ENCODE measurements at regions not wholly inside any gene's neighbourhood (a gene's known extent, or its start where the extent isn't known, plus 50 kb on each side); places are given as distances from the start of the nearest gene placed in this dataset.

DNA sequence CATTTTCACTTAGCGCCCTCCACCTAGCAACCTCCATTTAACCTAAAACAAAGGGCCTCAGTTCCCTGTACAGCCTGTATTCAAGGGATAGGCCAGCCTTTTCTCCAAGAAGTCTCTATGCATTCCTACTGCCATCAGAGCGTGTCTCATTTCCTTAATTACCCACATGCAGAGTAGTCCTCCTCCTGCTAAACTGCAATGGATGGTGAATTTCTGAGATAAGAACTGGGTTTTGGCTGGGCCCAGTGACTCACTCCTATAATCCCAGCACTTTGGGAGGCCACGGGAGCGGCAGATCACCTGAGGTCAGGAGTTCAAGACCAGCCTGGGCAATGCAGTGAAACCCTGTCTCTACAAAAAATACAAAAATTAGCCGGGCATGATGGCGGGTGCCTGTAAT, 71.1 kb upstream of the GPR158 start:
- Histone ChIP-seq H4K20me1 (ENCODE audit: insufficient read depth, low read length) (no peaks in the 10 kb centered on the region), H3K27me3 (ENCODE audit: insufficient read depth, low read length) (peaks cover 4% of the 10 kb centered on the region), H3K9me3 (ENCODE audit: low read depth, low read length) (no peaks in the 10 kb centered on the region), H3K4me2 (ENCODE audit: insufficient read depth, low read length) (no peak overlapping the region), H3K4me1 (ENCODE audit: insufficient read depth, low read length) (no peaks in the 10 kb centered on the region), H3K27ac (ENCODE audit: low read depth, low read length) (no peak overlapping the region), H2AFZ (ENCODE audit: low read length) (no peak overlapping the region), H3K4me3 (ENCODE audit: insufficient read depth, low read length) (no peak overlapping the region), H3K36me3 (ENCODE audit: insufficient read depth, low read length) (no peaks in the 10 kb centered on the region), H3K79me2 (ENCODE audit: insufficient read depth, low read length) (no peaks in the 10 kb centered on the region)
- no peak for DNase-seq (ENCODE audit: insufficient read length, low spot score, missing footprints)
- TF ChIP-seq, protein P1, sequence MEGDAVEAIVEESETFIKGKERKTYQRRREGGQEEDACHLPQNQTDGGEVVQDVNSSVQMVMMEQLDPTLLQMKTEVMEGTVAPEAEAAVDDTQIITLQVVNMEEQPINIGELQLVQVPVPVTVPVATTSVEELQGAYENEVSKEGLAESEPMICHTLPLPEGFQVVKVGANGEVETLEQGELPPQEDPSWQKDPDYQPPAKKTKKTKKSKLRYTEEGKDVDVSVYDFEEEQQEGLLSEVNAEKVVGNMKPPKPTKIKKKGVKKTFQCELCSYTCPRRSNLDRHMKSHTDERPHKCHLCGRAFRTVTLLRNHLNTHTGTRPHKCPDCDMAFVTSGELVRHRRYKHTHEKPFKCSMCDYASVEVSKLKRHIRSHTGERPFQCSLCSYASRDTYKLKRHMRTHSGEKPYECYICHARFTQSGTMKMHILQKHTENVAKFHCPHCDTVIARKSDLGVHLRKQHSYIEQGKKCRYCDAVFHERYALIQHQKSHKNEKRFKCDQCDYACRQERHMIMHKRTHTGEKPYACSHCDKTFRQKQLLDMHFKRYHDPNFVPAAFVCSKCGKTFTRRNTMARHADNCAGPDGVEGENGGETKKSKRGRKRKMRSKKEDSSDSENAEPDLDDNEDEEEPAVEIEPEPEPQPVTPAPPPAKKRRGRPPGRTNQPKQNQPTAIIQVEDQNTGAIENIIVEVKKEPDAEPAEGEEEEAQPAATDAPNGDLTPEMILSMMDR (IDR thresholded peaks at IDR 0.05; ENCODE audit: extremely low read depth, low read depth, low read length): no peak

DNA sequence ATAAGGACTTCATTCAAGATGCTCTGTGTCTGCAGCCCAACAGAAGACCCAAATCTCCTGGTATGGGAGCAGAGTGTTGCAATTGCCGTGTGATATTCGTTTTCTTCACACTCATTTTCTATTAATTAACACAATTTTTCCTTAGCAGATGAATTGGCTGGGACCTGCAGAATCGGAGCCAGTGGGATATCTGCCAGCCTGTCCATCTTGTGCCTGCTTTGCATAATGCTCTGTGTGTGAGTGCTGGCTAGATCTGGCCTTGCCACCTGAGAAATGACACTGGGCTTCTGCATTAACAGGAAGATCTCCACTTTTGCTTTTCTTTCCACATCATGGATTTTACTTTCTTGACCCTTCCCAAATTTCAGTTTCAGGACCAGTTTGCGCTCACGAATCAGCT, 70.4 kb upstream of the GPR158 start:
- Histone ChIP-seq H3K27ac (ENCODE audit: low read depth, low read length) (no peak overlapping the region), H3K36me3 (ENCODE audit: insufficient read depth, low read length) (no peaks in the 10 kb centered on the region), H3K9me3 (ENCODE audit: low read depth, low read length) (no peaks in the 10 kb centered on the region), H3K27me3 (ENCODE audit: insufficient read depth, low read length) (peaks cover 4% of the 10 kb centered on the region), H2AFZ (ENCODE audit: low read length) (no peak overlapping the region), H4K20me1 (ENCODE audit: insufficient read depth, low read length) (no peaks in the 10 kb centered on the region), H3K4me2 (ENCODE audit: insufficient read depth, low read length) (no peak overlapping the region), H3K4me3 (ENCODE audit: insufficient read depth, low read length) (no peak overlapping the region), H3K79me2 (ENCODE audit: insufficient read depth, low read length) (no peaks in the 10 kb centered on the region), H3K4me1 (ENCODE audit: insufficient read depth, low read length) (no peaks in the 10 kb centered on the region)
- TF ChIP-seq, protein P1 (IDR thresholded peaks at IDR 0.05; ENCODE audit: extremely low read depth, low read depth, low read length): no peak
- DNase-seq (ENCODE audit: insufficient read length, low spot score, missing footprints): no peak

DNA sequence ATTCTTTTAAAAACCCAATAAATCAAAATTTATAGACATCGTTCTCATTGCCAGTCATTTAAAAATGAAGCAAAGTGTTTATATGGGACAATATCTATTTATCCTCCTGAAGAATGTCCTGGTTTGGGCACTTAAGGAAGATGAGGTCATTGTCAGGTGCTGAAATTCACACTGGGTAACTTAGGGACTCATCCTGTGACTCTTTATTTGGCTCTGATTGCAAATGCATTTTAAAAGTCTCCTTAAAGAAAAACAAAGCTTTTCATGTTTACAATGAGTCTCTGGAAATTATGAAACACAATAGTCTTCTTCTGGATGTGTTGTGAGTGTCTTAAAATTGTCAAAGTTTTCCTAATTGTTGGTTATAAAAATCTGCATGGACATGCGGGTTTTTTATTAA, 69.5 kb upstream of the GPR158 start:
- H3K4me3 ChIP-seq (ENCODE audit: insufficient read depth, low read length): no peak overlapping the region
- H4K20me1 ChIP-seq (ENCODE audit: insufficient read depth, low read length): no peaks in the 10 kb centered on the region
- H3K79me2 ChIP-seq (ENCODE audit: insufficient read depth, low read length): no peaks in the 10 kb centered on the region
- H3K36me3 ChIP-seq (ENCODE audit: insufficient read depth, low read length): no peaks in the 10 kb centered on the region
- peak; percentile 48 for DNase-seq (ENCODE audit: insufficient read length, low spot score, missing footprints)
- TF ChIP-seq, protein P1 (IDR thresholded peaks at IDR 0.05; ENCODE audit: extremely low read depth, low read depth, low read length): no peak
- H2AFZ ChIP-seq (ENCODE audit: low read length): no peak overlapping the region
- H3K4me2 ChIP-seq (ENCODE audit: insufficient read depth, low read length): no peak overlapping the region
- H3K27ac ChIP-seq (ENCODE audit: low read depth, low read length): no peak overlapping the region
- peaks cover 4% of the 10 kb centered on the region for H3K27me3 ChIP-seq (ENCODE audit: insufficient read depth, low read length)
- H3K9me3 ChIP-seq (ENCODE audit: low read depth, low read length): no peaks in the 10 kb centered on the region
- H3K4me1 ChIP-seq (ENCODE audit: insufficient read depth, low read length): no peaks in the 10 kb centered on the region

DNA sequence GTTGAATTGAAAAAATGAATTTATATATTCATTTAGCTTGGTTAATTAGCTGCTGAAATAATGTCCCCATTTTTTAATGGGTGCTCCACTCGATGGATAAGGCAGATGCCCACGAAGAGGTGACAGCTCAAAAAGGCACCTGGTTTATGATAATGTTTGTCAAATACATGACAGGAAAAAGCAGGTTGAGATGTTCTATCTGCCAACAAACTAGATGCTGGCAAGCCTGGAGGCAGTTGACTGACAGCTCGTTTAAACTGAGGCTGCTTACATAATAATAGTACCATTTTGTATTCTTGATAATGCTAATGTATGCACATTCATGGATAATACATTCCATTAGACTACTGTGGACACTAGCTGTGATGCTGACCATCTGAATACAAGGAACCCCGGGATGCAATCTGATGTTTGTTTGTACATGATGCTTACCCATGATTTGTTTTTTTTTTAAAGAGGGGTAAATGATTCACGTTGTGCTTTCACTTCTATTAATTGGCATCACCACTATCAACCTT, 69.0 kb upstream of the GPR158 start:
- no peaks in the 10 kb centered on the region for H3K79me2 ChIP-seq (ENCODE audit: insufficient read depth, low read length)
- H3K36me3 ChIP-seq (ENCODE audit: insufficient read depth, low read length): no peaks in the 10 kb centered on the region
- H4K20me1 ChIP-seq (ENCODE audit: insufficient read depth, low read length): no peaks in the 10 kb centered on the region
- no peaks in the 10 kb centered on the region for H3K9me3 ChIP-seq (ENCODE audit: low read depth, low read length)
- no peak overlapping the region for H3K4me3 ChIP-seq (ENCODE audit: insufficient read depth, low read length)
- TF ChIP-seq, protein P1 (IDR thresholded peaks at IDR 0.05; ENCODE audit: extremely low read depth, low read depth, low read length): no peak
- H3K27me3 ChIP-seq (ENCODE audit: insufficient read depth, low read length): peaks cover 4% of the 10 kb centered on the region
- H2AFZ ChIP-seq (ENCODE audit: low read length): no peak overlapping the region
- H3K4me1 ChIP-seq (ENCODE audit: insufficient read depth, low read length): no peaks in the 10 kb centered on the region
- H3K4me2 ChIP-seq (ENCODE audit: insufficient read depth, low read length): no peak overlapping the region
- no peak overlapping the region for H3K27ac ChIP-seq (ENCODE audit: low read depth, low read length)
- DNase-seq (ENCODE audit: insufficient read length, low spot score, missing footprints): no peak
